A673 (cell line): ENCODE measurements at regions not wholly inside any gene's neighbourhood (a gene's known extent, or its start where the extent isn't known, plus 50 kb on each side); places are given as distances from the start of the nearest gene placed in this dataset.
"Not testable (repeated sequence)": the region's sequence is repeated elsewhere in the genome, so short reads cannot be mapped to it uniquely, and the experiment has no call there.

Source experiments
- CTCF ChIP-seq: fragments of 300-800, 200-600 bp; sonication (generic); conservative IDR thresholded peaks from 2 replicates; pipeline ENCODE4 v1.5.1; 2017; ENCODE audit warnings: low read depth, mild to moderate bottlenecking, antibody characterized with exemption, low read length, moderate library complexity, mixed read lengths
- EZH2 ChIP-seq: fragments of 200-600 bp; sonication (generic); IDR thresholded peaks from 2 replicates; pipeline ENCODE4 v1.6.1; 2017; ENCODE audit warnings: borderline replicate concordance, low read depth, mild to moderate bottlenecking, mixed read lengths, antibody characterized with exemption, low read length; ENCODE audit not compliant: poor library complexity, severe bottlenecking

- not testable (repeated sequence) for TF ChIP-seq CTCF, EZH2
Observed at GRCh38 chr16:18201511-18201910, 135.0 kb downstream of the NPIPA8 start.
